GM18505 (cell line): ENCODE measurements at regions not wholly inside any gene's neighbourhood (a gene's known extent, or its start where the extent isn't known, plus 50 kb on each side); places are given as distances from the start of the nearest gene placed in this dataset.
"Not testable (repeated sequence)": the region's sequence is repeated elsewhere in the genome, so short reads cannot be mapped to it uniquely, and the experiment has no call there.

Experiments used
- ATAC-seq: cut with Tn5 transposase; IDR thresholded peaks from one replicate; pipeline ENCODE4 v1.9.1; 2021; ENCODE audit not compliant: unreplicated experiment
- POLR2A ChIP-seq: IDR thresholded peaks from 4 replicates; pipeline ENCODE4 v1.6.1; 2011; ENCODE audit warnings: borderline replicate concordance; ENCODE audit not compliant: insufficient read depth, insufficient read length; ENCODE audit errors: extremely low read depth

- no peak for ATAC-seq
- TF ChIP-seq POLR2A, result no peak
These were observed 231.2 kb downstream of the GPAT3 start for GRCh38 chr4:83767067-83767466.

DNA sequence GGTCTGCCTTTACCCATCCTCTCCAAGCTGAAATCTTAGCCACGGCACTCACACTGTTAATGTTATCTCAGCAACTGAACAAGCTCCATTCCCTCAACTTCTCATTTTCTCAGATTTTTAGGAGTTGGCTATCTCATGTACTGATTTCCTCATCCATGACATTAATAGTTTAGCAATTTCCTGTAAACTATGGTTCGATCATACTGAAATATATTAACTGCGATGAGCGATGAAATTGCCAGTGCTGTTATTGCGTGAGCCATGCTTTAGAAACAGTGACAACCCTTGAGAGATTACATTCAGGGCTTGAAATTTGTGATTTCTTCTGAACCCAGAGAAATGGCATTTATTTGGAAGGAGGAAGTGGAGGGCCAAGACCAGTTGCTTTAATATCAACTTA is 223.7 kb downstream of the GPAT3 start:
- ATAC-seq, result no peak
- TF ChIP-seq POLR2A, result no peak

GRCh38 chr4:83758285-83758684 is 222.4 kb downstream of the GPAT3 start:
- no peak for ATAC-seq
- no peak for TF ChIP-seq POLR2A

GRCh38 chr4:83757121-83757621 is 221.3 kb downstream of the GPAT3 start:
- ATAC-seq, result no peak
- no peak for TF ChIP-seq POLR2A

DNA sequence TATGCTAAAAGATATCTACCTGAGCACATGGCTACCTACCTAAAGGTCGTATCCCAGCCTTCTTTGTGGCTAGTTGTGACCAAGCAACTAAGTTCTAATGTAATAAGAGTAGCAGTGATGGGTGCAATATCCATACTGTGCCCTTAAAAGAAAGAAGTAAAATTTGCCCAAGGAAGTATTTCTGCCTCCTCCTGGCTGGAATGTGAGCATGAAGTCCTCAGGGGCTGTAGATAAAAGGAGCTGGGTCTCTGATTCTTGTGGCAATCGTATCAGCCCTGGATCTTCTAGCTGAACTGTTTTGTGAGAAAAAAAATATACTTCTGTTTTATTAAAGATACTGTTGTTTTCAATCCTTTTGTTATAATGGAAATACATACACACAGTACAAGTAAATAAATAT is 217.4 kb downstream of the GPAT3 start:
- ATAC-seq, result no peak
- no peak for TF ChIP-seq POLR2A

GRCh38 chr4:83751336-83751949 is 215.5 kb downstream of the GPAT3 start:
- no peak for ATAC-seq
- TF ChIP-seq POLR2A, result no peak

GRCh38 chr4:83748711-83749110 is 212.8 kb downstream of the GPAT3 start:
- ATAC-seq, result no peak
- no peak for TF ChIP-seq POLR2A

DNA sequence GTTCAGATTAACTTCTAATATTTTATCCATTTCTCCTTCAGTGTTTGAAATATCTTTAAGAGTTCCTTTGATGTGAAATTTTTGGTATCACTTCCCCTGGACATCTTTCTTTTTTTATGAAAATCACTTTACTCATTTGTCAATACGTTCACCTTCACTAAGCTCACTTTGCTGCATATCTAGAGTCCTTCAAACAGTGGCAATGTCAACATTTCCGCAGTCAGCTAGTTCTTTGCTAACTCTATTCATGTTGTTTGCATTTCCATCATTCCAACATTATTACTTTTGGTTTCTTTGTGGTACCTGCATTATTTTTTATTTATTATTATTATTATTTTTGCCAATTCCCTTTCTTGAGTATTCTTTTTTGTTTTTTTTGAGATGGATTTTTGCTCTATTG is 203.0 kb downstream of the GPAT3 start:
- ATAC-seq, result no peak
- no peak for TF ChIP-seq POLR2A

GRCh38 chr4:83734576-83734975 is 198.7 kb downstream of the GPAT3 start:
- no peak for ATAC-seq
- TF ChIP-seq POLR2A, result no peak

- no peak for ATAC-seq
- TF ChIP-seq POLR2A, result no peak
These were observed 196.3 kb downstream of the GPAT3 start for GRCh38 chr4:83732114-83732635.

DNA sequence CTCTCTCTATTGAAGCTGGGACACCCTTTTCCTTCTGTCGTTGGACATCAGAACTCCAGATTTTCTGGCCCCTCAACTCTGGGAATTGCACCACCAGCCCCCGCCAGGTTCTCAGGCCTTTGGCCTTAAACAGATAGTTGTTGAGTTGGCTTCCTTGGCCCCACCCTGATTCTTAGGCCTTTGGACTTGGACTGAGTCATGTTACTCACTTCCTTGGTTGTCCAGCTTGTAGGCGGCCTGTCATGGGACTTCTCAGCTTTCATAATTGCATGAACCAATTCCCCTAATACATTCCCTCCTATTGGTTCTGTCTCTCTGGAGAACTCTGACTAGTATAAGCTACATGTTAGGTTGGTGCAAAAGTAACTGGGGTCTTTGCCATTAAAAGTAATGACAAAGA is 195.7 kb downstream of the GPAT3 start:
- no peak for ATAC-seq
- no peak for TF ChIP-seq POLR2A

DNA sequence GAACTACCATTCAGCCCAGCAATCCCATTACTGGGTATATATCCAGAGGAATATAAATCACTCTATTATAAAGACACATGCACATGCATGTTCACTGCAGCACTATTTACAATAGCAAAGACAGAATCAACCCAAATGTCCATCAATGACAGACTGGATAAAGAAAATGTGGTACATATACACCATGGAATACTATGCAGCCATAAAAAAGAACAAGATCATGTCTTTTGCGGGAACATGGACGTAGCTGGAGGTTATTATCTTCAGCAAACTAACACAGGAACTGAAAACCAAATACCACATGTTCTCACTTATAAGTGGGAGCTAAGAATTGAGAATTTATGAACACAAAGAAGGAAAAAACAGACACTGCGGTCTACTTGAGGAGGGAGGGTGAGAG is 195.1 kb downstream of the GPAT3 start:
- not testable (repeated sequence) for ATAC-seq

DNA sequence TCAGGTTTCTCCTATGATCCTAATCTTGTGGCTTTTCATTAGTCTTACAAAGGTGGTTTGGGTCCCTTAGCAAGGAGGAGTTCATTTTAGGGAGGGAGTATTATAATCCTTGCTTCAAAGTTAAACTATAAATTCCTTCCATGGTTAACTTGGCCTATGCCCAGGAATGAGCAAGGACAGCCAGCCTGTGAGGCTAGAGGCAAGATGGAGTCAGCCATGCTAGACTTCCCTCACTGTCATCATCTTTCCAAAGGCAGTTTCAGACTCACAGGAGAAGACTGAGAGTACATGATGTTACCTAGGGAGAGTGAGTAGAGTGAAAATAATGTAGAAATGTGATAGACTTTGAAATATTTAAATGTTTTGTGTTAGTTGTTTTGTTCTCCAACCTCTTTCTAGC is 192.3 kb downstream of the GPAT3 start:
- no peak for ATAC-seq
- no peak for TF ChIP-seq POLR2A

- no peak for TF ChIP-seq POLR2A
These were observed 189.6 kb downstream of the GPAT3 start for GRCh38 chr4:83725336-83726085.

More at GRCh38 chr4:83725336-83726085, 189.6 kb downstream of the GPAT3 start:
- ATAC-seq, result no peak
